GM18508 (cell line): ENCODE measurements at regions not wholly inside any gene's neighbourhood (a gene's known extent, or its start where the extent isn't known, plus 50 kb on each side); places are given as distances from the start of the nearest gene placed in this dataset.
A peak's percentile ranks its signal among the peaks of the same experiment; 100 is the strongest.

Source experiments
- ATAC-seq: cut with Tn5 transposase; IDR thresholded peaks from one replicate; pipeline ENCODE4 v1.9.1; 2021; ENCODE audit warnings: moderate number of reproducible peaks; ENCODE audit not compliant: insufficient read depth, unreplicated experiment

DNA sequence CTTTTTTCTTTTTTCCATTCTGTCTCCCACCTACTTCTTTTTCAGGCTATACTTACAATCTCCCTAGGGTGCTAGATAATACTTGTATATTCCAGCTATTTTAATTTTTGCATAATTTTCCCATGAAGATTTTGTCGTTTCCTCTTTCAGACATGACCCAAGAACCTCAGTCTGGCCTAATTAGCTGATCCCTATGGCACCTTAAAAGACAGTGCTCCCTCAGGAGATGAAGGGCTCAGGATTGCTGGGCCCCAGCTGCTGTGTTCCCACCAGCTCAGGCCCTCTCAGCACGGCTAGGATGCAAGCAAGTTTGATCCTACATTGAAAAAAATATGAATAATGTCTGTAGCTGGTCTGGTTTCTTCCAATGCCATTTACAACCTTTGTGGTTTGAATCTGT, 55.0 kb upstream of the RGS5 start:
- ATAC-seq = no peak

DNA sequence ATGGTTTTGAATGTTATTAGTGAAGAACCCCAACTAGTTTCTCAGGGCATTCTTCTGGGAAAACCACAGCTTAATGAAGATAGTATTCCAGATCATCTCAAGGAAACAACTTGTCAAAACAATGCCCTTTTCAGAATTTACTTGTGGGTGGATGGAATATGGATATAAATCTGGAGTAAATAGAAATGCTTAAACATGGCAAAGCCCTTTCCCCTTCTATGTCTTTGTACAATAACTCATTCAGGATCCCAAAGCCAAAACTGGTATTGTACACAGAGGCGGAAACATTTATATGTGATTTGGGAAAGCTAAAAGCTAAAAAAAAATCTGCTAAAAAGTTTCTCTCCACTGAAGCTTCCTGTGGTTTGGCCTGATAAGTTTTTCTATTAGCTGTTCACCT, 55.5 kb upstream of the RGS5 start:
- no peak for ATAC-seq

DNA sequence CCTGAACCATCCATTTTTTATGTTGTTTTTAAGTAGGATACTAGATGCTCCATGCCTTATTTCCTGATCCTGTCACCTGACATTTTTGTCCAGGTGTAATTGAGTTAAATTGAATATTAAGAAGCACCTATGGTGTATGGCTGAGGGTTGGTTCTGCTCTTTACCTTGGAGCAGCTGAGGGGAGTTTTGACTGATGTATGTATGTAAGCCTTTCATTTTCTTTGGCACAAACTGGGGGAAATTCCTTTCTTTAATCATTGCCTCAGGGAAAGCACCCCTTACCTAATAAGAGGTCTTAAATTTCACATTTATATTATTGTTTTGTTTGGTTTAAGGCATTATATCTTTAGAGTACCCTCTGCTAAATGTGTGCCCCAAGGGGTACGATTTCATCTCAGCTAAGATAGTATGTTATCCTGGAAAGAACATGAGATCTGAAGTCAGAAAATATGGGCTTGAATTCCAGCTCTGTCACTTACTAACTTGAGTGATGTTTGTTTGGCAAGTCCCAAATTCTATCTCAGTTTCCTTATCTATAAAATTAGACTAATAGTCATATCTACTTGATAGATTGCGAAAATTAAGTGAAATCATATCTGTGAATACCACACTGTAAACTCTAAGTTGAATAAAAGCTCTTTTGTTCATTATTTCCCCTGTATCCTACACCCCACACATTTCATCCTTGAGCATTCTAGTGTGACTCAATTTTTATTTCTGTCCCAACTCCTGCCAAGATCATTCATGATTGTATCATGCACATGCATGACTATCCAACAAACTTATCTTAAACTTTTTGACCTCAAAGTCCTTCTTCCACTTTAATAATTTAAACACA, 57.7 kb upstream of the NUF2 start:
- peak; percentile 64 for ATAC-seq

DNA sequence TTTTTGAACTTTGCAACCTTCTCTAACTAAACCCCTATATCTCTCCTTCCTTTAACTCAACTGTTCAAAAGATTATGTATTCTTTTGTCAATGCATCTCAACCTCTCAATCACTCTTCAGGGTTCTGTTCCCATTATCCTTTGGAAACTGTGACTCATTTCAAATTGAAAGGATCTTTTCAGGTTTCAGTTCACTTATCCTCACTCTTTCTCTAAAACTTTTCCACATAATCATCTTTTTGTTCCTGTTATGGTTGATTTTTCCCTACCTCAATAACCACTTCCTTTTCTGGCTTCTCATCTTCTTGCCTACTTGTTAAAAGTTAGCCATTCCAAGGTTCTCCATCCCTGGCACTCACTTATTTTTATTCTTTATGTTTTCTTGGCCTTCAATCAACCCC, 56.2 kb upstream of the NUF2 start:
- no peak for ATAC-seq

DNA sequence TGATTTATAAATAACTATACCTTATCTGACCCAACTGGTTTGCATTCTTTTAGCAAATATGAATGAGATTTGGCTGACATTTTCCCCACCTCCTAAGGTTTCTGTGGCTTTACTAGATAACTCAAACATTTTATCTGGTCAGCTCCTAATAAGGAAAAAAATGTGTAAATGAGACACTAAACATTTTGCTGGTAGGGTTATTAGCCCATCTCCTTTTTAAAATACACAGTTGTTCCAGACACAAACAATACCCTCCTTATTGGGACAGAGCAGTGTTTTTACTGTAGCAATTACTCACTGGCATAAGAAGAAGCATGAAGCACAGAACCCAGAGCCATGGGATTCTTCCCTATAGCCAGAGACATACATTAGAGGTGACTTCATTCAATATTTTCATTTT, 53.8 kb upstream of the NUF2 start:
- no peak for ATAC-seq

DNA sequence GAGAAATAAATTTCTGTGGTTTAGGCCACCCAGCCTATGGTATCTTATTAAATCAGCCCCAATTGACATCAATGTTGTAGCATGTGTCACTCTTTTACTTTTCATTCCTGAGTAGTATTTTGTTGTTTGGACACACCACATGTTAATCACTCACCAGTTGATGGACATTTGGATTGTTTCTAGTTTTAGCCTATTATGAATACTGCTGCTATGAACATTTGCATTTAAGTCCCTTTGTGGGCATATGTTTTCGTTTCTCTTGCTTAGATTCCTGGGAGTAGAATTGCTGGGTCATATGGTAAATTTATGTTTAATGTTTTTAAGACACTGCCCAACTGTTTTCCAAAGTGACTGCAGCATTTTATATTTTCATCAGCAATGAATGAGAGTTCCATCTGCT, 50.2 kb upstream of the NUF2 start:
- no peak for ATAC-seq
